ENCODE measurements at regions not wholly inside any gene's neighbourhood (a gene's known extent, or its start where the extent isn't known, plus 50 kb on each side); places are given as distances from the start of the nearest gene placed in this dataset.

GRCh38 chr17:79299349-79299748 is 224.7 kb downstream of the ENGASE start:
- WGBS, 2 donors: 71 to 78% methylated on average over 7 of the region's 7 CpGs
- intact Hi-C loops (cut with DNase I): no loop called here
- H3K27me3 ChIP-seq: no peaks in the 10 kb centered on the region
- no peaks in the 10 kb centered on the region for H3K4me1 ChIP-seq
- TF ChIP-seq CTCF (IDR thresholded peaks at IDR 0.05) (no peak), POLR2A (IDR thresholded peaks at IDR 0.05) (no peak)
- no peak overlapping the region for H3K4me3 ChIP-seq
- ATAC-seq (no peak), DNase-seq (no peak)
- no peaks in the 10 kb centered on the region for H3K36me3 ChIP-seq (replicated peaks in 1 of 2; ENCODE audit: insufficient read depth in 1 of 2, low read depth in 2 of 2)
- no peak overlapping the region for H3K27ac ChIP-seq
- no peaks in the 10 kb centered on the region for H3K9me3 ChIP-seq

GRCh38 chr17:79298799-79299198 is 224.2 kb downstream of the ENGASE start:
- TF ChIP-seq CTCF (IDR thresholded peaks at IDR 0.05): no peak
- TF ChIP-seq POLR2A (IDR thresholded peaks at IDR 0.05): no peak
- no peaks in the 10 kb centered on the region for H3K4me1 ChIP-seq
- H3K27me3 ChIP-seq: no peaks in the 10 kb centered on the region
- 55 to 65% methylated on average over 12 of the region's 12 CpGs for WGBS, 2 donors
- no peak for ATAC-seq
- no peak overlapping the region for H3K27ac ChIP-seq
- H3K4me3 ChIP-seq: no peak overlapping the region
- DNase-seq: no peak
- no peaks in the 10 kb centered on the region for H3K9me3 ChIP-seq
- no peaks in the 10 kb centered on the region for H3K36me3 ChIP-seq (replicated peaks in 1 of 2; ENCODE audit: insufficient read depth in 1 of 2, low read depth in 2 of 2)
- intact Hi-C loops (cut with DNase I): no loop called here

- WGBS, 2 donors: 63 to 70% methylated on average over 7 of the region's 7 CpGs
- no peaks in the 10 kb centered on the region for H3K9me3 ChIP-seq
- intact Hi-C loops (cut with DNase I): no loop called here
- H3K27me3 ChIP-seq: no peaks in the 10 kb centered on the region
- DNase-seq: no peak
- H3K4me3 ChIP-seq: no peak overlapping the region
- no peak for TF ChIP-seq CTCF (IDR thresholded peaks at IDR 0.05)
- TF ChIP-seq POLR2A (IDR thresholded peaks at IDR 0.05): no peak
- no peak for ATAC-seq
- H3K27ac ChIP-seq: no peak overlapping the region
- no peaks in the 10 kb centered on the region for H3K36me3 ChIP-seq (replicated peaks in 1 of 2; ENCODE audit: insufficient read depth in 1 of 2, low read depth in 2 of 2)
- H3K4me1 ChIP-seq: no peaks in the 10 kb centered on the region
Measured at GRCh38 chr17:79296243-79296642, 221.6 kb downstream of the ENGASE start.

DNA sequence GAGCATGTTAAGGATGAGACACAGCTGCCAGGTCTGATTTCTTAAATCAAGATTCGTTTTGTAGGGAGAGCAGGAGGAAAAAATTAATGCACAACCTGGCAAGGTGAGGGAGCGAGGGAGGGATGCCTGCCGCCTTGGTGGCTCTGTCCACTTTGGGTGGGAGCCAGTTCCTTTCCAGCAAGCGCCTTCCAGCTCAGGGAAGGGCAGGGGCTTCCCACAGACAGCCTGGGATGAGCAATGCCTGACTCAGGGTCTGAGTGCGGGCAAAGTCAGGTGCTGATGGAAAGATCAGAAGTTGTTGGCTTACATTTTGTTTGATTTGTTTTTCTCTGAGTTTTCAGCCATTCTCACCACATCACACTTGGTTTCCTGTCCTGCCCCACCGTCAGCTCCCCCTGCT is 220.7 kb downstream of the ENGASE start:
- Histone ChIP-seq H3K36me3 (replicated peaks in 1 of 2; ENCODE audit: insufficient read depth in 1 of 2, low read depth in 2 of 2) (no peaks in the 10 kb centered on the region), H3K27me3 (no peaks in the 10 kb centered on the region), H3K9me3 (no peaks in the 10 kb centered on the region), H3K27ac (no peak overlapping the region), H3K4me3 (no peak overlapping the region), H3K4me1 (no peaks in the 10 kb centered on the region)
- WGBS, 2 donors: 50 to 62% methylated on average over 6 of the region's 6 CpGs
- DNase-seq: no peak
- no peak for ATAC-seq
- TF ChIP-seq POLR2A (IDR thresholded peaks at IDR 0.05) (no peak), CTCF (IDR thresholded peaks at IDR 0.05) (no peak)
- intact Hi-C loops (cut with DNase I): no loop called here

- H3K4me1 ChIP-seq: no peaks in the 10 kb centered on the region
- WGBS, 2 donors: 17 to 44% methylated on average over 11 to 26 of the region's 26 CpGs
- no peak overlapping the region for H3K27ac ChIP-seq
- no peaks in the 10 kb centered on the region for H3K9me3 ChIP-seq
- intact Hi-C loops (cut with DNase I): no loop called here
- H3K36me3 ChIP-seq (replicated peaks in 1 of 2; ENCODE audit: insufficient read depth in 1 of 2, low read depth in 2 of 2): no peaks in the 10 kb centered on the region
- TF ChIP-seq POLR2A (IDR thresholded peaks at IDR 0.05): no peak
- TF ChIP-seq CTCF (IDR thresholded peaks at IDR 0.05): no peak
- H3K4me3 ChIP-seq: no peak overlapping the region
- DNase-seq (peak; percentile 66 to 78 (median 70)), ATAC-seq (peak; percentile 59)
- no peaks in the 10 kb centered on the region for H3K27me3 ChIP-seq
Measured at GRCh38 chr17:79294459-79295071, 219.9 kb downstream of the ENGASE start.

All from body of pancreas (tissue), 4 donors.